IPS DF 19.7 (cell line): ENCODE measurements at regions not wholly inside any gene's neighbourhood (a gene's known extent, or its start where the extent isn't known, plus 50 kb on each side); places are given as distances from the start of the nearest gene placed in this dataset.
"Not testable (repeated sequence)": the region's sequence is repeated elsewhere in the genome, so short reads cannot be mapped to it uniquely, and the experiment has no call there.

Source experiments
- DNase-seq: peaks from one replicate; pipeline ENCODE4 v3.0.0-alpha.2; 2013; ENCODE audit warnings: low read depth, low spot score

DNA sequence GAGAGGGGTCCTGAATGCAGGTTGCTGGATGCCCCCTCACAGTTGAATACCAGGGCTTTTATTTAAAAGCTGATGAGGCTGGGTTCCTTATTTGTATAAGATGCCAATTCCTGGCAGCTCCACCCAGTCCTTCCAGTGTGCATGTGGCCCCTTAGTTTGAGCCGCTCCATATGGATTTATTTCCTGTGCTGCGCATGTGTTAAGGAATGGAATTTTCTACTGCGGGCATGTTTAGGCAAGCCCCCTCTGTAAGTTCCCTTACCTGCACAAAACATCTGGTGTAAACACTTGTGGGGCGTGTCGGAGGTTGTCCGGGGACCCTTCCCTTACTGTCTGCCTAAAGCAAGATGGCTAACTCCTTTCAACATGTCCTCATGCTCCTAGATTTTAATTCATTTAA lies 1901.4 kb downstream of the KHDRBS2 start:
- DNase-seq: not testable (repeated sequence)

GRCh38 chr6:60382771-60383170 lies 1903.3 kb downstream of the KHDRBS2 start:
- DNase-seq: not testable (repeated sequence)

- not testable (repeated sequence) for DNase-seq
Measured at GRCh38 chr6:60374078-60374477, 1911.9 kb downstream of the KHDRBS2 start.

DNA sequence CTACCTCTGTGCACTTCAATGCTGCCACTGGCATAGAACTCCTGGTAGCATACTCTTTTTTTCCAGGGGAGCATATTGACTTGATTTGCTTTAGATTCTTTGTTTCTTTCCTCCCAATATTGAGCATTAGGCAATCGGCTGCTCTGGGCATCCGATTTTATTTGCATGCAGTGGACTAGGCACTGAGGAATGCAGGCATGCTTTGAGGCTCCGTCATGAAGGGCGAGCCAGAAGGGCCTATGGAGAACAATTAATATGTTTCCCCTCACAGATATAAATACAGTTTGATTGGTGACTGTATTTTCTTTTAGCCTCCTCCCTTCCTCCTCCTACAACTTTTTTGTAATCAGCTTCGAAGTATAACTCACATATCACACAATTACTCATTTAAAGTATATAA lies 1918.2 kb downstream of the KHDRBS2 start:
- not testable (repeated sequence) for DNase-seq

DNA sequence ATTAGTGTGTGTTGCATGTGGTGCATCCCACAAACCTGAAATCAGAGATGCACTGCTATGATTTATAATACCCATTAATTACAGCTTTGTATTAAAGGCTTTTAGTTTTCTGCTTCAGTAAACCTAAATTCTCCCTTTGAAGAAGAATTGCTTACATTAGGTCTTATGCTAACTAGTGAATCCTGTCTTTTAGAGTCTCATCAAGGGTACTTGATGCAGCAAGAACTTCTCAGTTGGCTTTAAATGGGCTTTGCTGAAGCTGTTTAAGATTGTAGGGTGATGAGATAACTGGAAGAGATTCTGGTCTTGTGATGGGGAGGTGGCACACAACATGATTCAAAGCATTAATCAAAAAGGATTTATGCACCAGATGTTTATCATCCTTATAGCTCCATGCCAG lies 1920.1 kb downstream of the KHDRBS2 start:
- not testable (repeated sequence) for DNase-seq

DNA sequence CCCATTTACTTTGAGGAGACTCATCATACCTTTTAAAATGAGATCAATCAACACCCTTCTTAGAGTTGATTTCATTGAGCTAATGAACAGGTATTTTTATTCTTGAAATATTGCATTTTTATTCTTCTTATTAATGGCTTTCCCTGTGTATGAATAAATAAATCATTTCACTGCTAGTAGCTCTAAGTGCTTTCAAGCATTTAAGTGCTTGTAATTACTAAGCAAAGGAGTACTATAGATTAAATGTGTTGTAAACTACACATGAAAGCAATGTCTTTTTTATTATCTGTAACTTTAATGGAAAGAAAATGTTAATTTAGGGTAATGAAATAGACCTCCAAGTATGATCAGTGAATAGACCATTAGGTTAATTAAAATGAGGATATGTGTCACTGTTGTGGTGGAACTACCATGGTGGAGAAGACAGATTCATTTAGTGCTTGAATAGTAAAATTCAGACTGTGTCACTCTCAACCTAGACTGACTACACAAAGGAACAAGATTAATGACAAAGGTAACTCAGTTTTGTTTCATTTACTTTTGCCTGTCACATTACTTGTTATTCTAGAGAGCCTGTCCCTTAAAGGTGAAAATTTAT lies 1943.5 kb downstream of the KHDRBS2 start:
- not testable (repeated sequence) for DNase-seq

- peak; percentile 0 for DNase-seq
Measured at GRCh38 chr6:60338328-60339071, 1947.5 kb downstream of the KHDRBS2 start.

DNA sequence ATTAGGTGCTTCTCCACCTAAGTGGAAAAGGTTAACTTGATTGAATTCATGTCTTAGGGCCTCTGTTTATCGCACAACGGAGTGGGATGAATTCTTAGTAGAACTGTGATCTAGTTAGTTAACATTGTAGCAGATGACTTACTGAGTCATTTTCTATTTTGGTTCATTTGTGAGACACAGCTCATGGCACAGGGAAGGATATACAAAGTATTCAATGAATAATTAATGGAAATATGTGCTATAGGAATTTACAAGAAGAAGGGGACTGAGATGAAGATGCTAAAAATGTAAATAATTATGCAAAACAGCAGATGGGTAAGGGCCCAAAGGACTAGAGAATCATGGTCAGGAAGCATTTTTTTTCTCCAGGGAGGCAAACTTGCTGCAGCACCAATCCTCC lies 1950.9 kb downstream of the KHDRBS2 start:
- not testable (repeated sequence) for DNase-seq

GRCh38 chr6:60333708-60334107 lies 1952.3 kb downstream of the KHDRBS2 start:
- DNase-seq: not testable (repeated sequence)

DNA sequence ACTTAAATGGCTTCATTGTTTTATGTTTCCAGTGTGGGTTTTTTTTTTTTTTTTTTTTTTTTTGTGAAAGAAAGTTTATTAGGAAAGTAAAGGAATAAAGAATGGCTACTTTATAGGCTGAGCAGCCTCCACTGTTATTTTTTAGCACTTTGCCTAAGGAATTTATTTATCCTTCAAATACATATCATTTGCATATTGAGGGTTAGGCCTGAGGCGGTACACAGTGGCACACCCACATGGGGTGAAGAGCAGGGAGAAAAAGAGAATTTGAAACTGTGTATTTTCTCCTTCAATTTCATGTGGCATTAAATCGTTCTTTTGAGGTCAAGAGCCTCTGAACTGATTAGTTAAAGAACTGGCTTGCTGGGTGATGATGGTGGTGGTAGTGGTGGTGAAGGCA lies 1977.1 kb downstream of the KHDRBS2 start:
- DNase-seq: not testable (repeated sequence)
